ENCODE measurements at regions not wholly inside any gene's neighbourhood (a gene's known extent, or its start where the extent isn't known, plus 50 kb on each side); places are given as distances from the start of the nearest gene placed in this dataset.

GRCh38 chr18:70489986-70490933, 201.4 kb downstream of the SOCS6 start:
- Histone ChIP-seq H3K9ac (ENCODE audit: low read length in 2 of 2) (no peak overlapping the region), H3K9me3 (ENCODE audit: control insufficient read depth in 2 of 2, low read length in 2 of 2) (no peaks in the 10 kb centered on the region), H3K36me3 (ENCODE audit: control insufficient read depth in 2 of 2, insufficient read depth in 2 of 2, low read length in 2 of 2) (no peaks in the 10 kb centered on the region), H3K4me3 (ENCODE audit: low read length in 2 of 2) (peak overlapping the region in 1 of 2 donors; percentile 3), H3K27ac (ENCODE audit: low read length) (no peak overlapping the region), H3K4me1 (ENCODE audit: control insufficient read depth, insufficient read depth, low read length) (no peaks in the 10 kb centered on the region), H3K27me3 (ENCODE audit: control insufficient read depth in 1 of 2, insufficient read depth in 2 of 2, low read length in 2 of 2) (no peaks in the 10 kb centered on the region)

DNA sequence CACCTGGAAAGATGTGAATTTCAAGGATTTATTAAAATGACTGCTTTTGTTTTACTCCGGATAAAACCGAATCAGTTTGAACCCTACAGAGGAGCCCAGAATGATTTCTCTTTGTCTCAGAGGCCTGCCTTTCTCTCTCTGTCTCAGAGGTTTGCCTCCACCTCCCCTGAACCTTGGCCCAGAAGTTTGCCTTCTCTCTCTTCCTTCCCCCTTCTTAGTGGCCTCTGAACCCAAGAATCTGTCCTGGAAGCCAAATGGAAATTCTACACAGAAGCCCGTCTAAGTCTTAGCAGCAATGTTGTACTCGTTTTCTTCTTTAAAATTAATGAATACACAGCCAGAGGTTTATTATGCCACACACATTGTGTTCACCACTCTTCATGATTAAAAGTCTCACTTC, 200.7 kb downstream of the SOCS6 start:
- no peak overlapping the region for H3K27ac ChIP-seq (ENCODE audit: low read length)
- H3K9ac ChIP-seq (ENCODE audit: low read length in 2 of 2): no peak overlapping the region
- H3K4me1 ChIP-seq (ENCODE audit: control insufficient read depth, insufficient read depth, low read length): no peaks in the 10 kb centered on the region
- no peaks in the 10 kb centered on the region for H3K9me3 ChIP-seq (ENCODE audit: control insufficient read depth in 2 of 2, low read length in 2 of 2)
- H3K36me3 ChIP-seq (ENCODE audit: control insufficient read depth in 2 of 2, insufficient read depth in 2 of 2, low read length in 2 of 2): no peaks in the 10 kb centered on the region
- no peaks in the 10 kb centered on the region for H3K27me3 ChIP-seq (ENCODE audit: control insufficient read depth in 1 of 2, insufficient read depth in 2 of 2, low read length in 2 of 2)
- H3K4me3 ChIP-seq (ENCODE audit: low read length in 2 of 2): no peak overlapping the region

DNA sequence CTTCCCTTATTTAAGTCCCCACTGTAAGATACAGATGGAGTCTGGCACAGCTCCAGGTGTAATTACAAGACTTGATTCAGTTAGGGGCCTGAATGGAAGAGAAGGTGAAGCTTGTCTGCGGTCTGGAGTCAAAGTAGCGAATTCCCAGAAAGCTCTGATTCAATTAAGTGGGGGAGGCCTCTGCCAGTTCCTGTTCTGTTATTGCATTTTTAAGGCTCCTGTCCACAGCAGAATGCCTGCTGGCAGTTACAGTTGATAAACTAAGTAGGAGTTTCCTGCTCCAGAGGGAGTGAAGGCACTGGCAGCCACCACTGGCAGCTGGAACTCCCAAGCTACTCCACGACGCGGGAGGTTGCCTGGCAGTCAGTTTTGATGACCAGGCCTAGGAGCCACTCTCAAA, 181.1 kb downstream of the SOCS6 start:
- Histone ChIP-seq H3K4me3 (ENCODE audit: low read length in 2 of 2) (no peak overlapping the region), H3K9me3 (ENCODE audit: control insufficient read depth in 2 of 2, low read length in 2 of 2) (no peaks in the 10 kb centered on the region), H3K36me3 (ENCODE audit: control insufficient read depth in 2 of 2, insufficient read depth in 2 of 2, low read length in 2 of 2) (no peaks in the 10 kb centered on the region), H3K27ac (ENCODE audit: low read length) (no peak overlapping the region), H3K9ac (ENCODE audit: low read length in 2 of 2) (no peak overlapping the region), H3K4me1 (ENCODE audit: control insufficient read depth, insufficient read depth, low read length) (peaks cover 1% of the 10 kb centered on the region), H3K27me3 (ENCODE audit: control insufficient read depth in 1 of 2, insufficient read depth in 2 of 2, low read length in 2 of 2) (no peaks in the 10 kb centered on the region)

DNA sequence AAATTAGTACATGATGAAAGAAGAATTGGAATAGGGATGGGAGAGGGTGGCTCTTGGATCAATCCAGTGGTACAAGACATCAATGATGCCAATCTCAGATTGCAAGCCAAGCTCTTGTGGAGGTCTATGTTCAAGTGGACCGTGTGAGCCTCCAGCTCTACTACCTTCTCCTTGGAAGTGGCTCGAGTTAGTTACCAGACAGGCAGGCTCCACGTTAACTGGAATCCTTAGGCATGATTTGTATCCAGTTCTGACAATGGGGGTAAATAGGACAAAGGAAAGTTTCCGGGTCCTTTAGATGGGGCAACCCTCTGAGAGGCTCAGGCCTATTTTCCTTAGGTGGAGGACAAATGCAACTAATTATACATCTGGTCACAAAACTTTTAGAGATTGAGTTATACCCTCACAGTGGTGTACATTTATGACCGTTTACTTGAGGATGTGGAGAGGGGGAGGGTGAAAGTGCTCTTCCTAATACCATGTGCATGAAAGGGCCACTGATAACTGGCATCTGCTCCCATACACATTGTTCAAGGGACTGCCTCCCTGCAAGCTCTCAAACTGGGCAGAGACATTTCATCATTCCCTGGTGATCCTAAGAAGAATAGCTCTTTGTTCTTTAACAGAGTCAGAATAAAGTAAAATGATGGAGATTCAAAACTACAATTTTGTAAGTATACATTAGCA, 180.2 kb downstream of the SOCS6 start:
- no peak overlapping the region for H3K4me3 ChIP-seq (ENCODE audit: low read length in 2 of 2)
- H3K27me3 ChIP-seq (ENCODE audit: control insufficient read depth in 1 of 2, insufficient read depth in 2 of 2, low read length in 2 of 2): no peaks in the 10 kb centered on the region
- no peak overlapping the region for H3K9ac ChIP-seq (ENCODE audit: low read length in 2 of 2)
- no peak overlapping the region for H3K27ac ChIP-seq (ENCODE audit: low read length)
- no peaks in the 10 kb centered on the region for H3K36me3 ChIP-seq (ENCODE audit: control insufficient read depth in 2 of 2, insufficient read depth in 2 of 2, low read length in 2 of 2)
- H3K9me3 ChIP-seq (ENCODE audit: control insufficient read depth in 2 of 2, low read length in 2 of 2): no peaks in the 10 kb centered on the region
- peaks cover 8% of the 10 kb centered on the region for H3K4me1 ChIP-seq (ENCODE audit: control insufficient read depth, insufficient read depth, low read length)

GRCh38 chr18:70464343-70465114, 175.7 kb downstream of the SOCS6 start:
- Histone ChIP-seq H3K4me3 (ENCODE audit: low read length in 2 of 2) (peak overlapping the region; percentile 36 to 70), H3K27ac (ENCODE audit: low read length) (no peak overlapping the region), H3K4me1 (ENCODE audit: control insufficient read depth, insufficient read depth, low read length) (peaks cover 8% of the 10 kb centered on the region), H3K27me3 (ENCODE audit: control insufficient read depth in 1 of 2, insufficient read depth in 2 of 2, low read length in 2 of 2) (no peaks in the 10 kb centered on the region), H3K9me3 (ENCODE audit: control insufficient read depth in 2 of 2, low read length in 2 of 2) (no peaks in the 10 kb centered on the region), H3K9ac (ENCODE audit: low read length in 2 of 2) (no peak overlapping the region), H3K36me3 (ENCODE audit: control insufficient read depth in 2 of 2, insufficient read depth in 2 of 2, low read length in 2 of 2) (no peaks in the 10 kb centered on the region)

DNA sequence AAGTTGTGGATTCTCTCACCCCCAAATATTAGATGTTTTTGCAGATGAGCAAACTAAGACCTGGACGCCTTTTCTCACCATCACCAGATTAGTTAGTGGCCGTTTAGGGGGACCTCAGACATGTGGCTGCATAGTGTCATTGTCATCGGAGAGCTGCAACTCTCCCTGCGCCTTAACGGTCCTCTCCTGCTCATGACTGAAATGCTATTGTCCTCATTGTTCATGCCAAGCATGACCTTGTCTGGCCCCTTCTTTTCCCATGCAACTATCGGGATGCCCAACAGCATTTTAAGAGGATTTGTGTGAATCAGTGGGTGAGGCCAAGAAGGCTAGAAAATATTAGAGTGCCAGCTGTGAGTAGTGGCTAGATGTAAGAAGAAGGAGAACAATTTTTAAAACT, 174.2 kb downstream of the SOCS6 start:
- Histone ChIP-seq H3K9me3 (ENCODE audit: control insufficient read depth in 2 of 2, low read length in 2 of 2) (no peaks in the 10 kb centered on the region), H3K27ac (ENCODE audit: low read length) (no peak overlapping the region), H3K4me3 (ENCODE audit: low read length in 2 of 2) (no peak overlapping the region), H3K27me3 (ENCODE audit: control insufficient read depth in 1 of 2, insufficient read depth in 2 of 2, low read length in 2 of 2) (no peaks in the 10 kb centered on the region), H3K4me1 (ENCODE audit: control insufficient read depth, insufficient read depth, low read length) (peaks cover 8% of the 10 kb centered on the region), H3K36me3 (ENCODE audit: control insufficient read depth in 2 of 2, insufficient read depth in 2 of 2, low read length in 2 of 2) (no peaks in the 10 kb centered on the region), H3K9ac (ENCODE audit: low read length in 2 of 2) (no peak overlapping the region)

- Histone ChIP-seq H3K9ac (ENCODE audit: low read length in 2 of 2) (no peak overlapping the region), H3K4me1 (ENCODE audit: control insufficient read depth, insufficient read depth, low read length) (peaks cover 8% of the 10 kb centered on the region), H3K4me3 (ENCODE audit: low read length in 2 of 2) (no peak overlapping the region), H3K9me3 (ENCODE audit: control insufficient read depth in 2 of 2, low read length in 2 of 2) (no peaks in the 10 kb centered on the region), H3K27ac (ENCODE audit: low read length) (no peak overlapping the region), H3K36me3 (ENCODE audit: control insufficient read depth in 2 of 2, insufficient read depth in 2 of 2, low read length in 2 of 2) (no peaks in the 10 kb centered on the region), H3K27me3 (ENCODE audit: control insufficient read depth in 1 of 2, insufficient read depth in 2 of 2, low read length in 2 of 2) (no peaks in the 10 kb centered on the region)
Observed at GRCh38 chr18:70462078-70462439, 173.2 kb downstream of the SOCS6 start.

DNA sequence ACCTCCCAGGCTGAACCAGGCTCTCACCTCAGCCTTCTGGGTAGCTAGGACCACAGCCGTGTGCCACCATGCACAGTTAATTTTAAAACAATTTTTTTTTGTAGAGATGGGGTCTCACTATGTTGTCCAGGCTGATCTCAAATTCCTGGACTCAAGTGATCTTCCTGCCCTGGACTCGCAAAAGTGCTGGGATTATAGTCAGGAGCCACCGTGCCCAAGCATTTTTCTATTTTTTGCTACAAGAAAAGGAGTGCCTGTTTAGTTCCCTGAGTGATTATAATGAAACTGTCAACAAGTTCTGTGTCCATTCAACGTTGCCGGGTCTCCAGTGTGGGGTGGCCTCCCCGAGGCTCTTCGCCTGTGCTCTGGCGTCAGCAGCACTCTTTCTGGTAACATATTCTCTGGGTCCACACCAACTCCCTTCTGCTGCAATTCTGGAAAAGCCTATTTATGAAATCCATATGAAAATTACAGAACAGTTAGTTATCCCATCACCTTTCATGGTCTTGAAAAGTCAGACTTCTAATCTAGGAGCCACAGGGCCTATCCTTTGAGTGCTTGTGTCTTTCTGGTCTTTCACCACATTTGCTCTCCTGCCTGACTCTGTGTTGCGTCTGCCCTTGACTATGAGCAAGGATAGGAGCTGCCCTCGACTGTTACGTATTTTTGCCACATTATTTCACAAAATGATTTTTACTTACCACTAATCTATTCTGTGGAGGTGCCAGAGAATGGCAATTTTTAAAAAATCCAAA, 172.7 kb downstream of the SOCS6 start:
- H3K27ac ChIP-seq (ENCODE audit: low read length): no peak overlapping the region

GRCh38 chr18:70459731-70460130, 170.9 kb downstream of the SOCS6 start:
- H3K9me3 ChIP-seq (ENCODE audit: control insufficient read depth in 2 of 2, low read length in 2 of 2): no peaks in the 10 kb centered on the region
- no peak overlapping the region for H3K4me3 ChIP-seq (ENCODE audit: low read length in 2 of 2)
- H3K27ac ChIP-seq (ENCODE audit: low read length): no peak overlapping the region
- H3K4me1 ChIP-seq (ENCODE audit: control insufficient read depth, insufficient read depth, low read length): peaks cover 4% of the 10 kb centered on the region
- no peaks in the 10 kb centered on the region for H3K36me3 ChIP-seq (ENCODE audit: control insufficient read depth in 2 of 2, insufficient read depth in 2 of 2, low read length in 2 of 2)
- H3K27me3 ChIP-seq (ENCODE audit: control insufficient read depth in 1 of 2, insufficient read depth in 2 of 2, low read length in 2 of 2): no peaks in the 10 kb centered on the region
- H3K9ac ChIP-seq (ENCODE audit: low read length in 2 of 2): no peak overlapping the region

More for the DNA sequence above, 172.7 kb downstream of the SOCS6 start:
- Histone ChIP-seq H3K27me3 (ENCODE audit: control insufficient read depth in 1 of 2, insufficient read depth in 2 of 2, low read length in 2 of 2) (no peaks in the 10 kb centered on the region), H3K9me3 (ENCODE audit: control insufficient read depth in 2 of 2, low read length in 2 of 2) (no peaks in the 10 kb centered on the region), H3K4me1 (ENCODE audit: control insufficient read depth, insufficient read depth, low read length) (peaks cover 8% of the 10 kb centered on the region), H3K4me3 (ENCODE audit: low read length in 2 of 2) (no peak overlapping the region), H3K36me3 (ENCODE audit: control insufficient read depth in 2 of 2, insufficient read depth in 2 of 2, low read length in 2 of 2) (no peaks in the 10 kb centered on the region), H3K9ac (ENCODE audit: low read length in 2 of 2) (no peak overlapping the region)

DNA sequence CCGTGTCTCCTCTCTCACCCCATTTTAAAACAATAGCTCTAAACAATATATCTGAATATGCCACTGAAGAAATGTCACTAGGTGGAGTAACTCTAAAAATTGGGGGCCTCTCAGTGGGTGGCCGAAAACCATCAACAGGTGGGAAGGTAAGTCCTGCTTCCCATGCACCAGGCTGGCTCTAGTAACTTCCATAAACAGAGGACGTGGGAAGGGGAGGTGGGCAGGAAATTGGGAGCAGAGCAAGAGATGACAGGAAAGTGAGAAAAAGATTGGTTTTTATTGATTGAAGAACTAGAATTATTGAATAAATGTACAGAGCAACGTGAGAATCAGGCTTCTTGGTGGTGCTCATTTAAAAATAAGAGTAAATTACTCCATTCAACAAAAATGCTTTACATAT, 170.4 kb downstream of the SOCS6 start:
- Histone ChIP-seq H3K36me3 (ENCODE audit: control insufficient read depth in 2 of 2, insufficient read depth in 2 of 2, low read length in 2 of 2) (no peaks in the 10 kb centered on the region), H3K4me1 (ENCODE audit: control insufficient read depth, insufficient read depth, low read length) (no peaks in the 10 kb centered on the region), H3K27ac (ENCODE audit: low read length) (no peak overlapping the region), H3K4me3 (ENCODE audit: low read length in 2 of 2) (no peak overlapping the region), H3K27me3 (ENCODE audit: control insufficient read depth in 1 of 2, insufficient read depth in 2 of 2, low read length in 2 of 2) (no peaks in the 10 kb centered on the region), H3K9me3 (ENCODE audit: control insufficient read depth in 2 of 2, low read length in 2 of 2) (no peaks in the 10 kb centered on the region), H3K9ac (ENCODE audit: low read length in 2 of 2) (no peak overlapping the region)
